Ishikawa (cell line): ENCODE measurements at regions not wholly inside any gene's neighbourhood (a gene's known extent, or its start where the extent isn't known, plus 50 kb on each side); places are given as distances from the start of the nearest gene placed in this dataset.

Experiments
- CEBPB ChIP-seq: IDR thresholded peaks from 2 replicates; pipeline ENCODE4 v1.6.1; 2012
- CREB1 ChIP-seq: IDR thresholded peaks from 2 replicates; pipeline ENCODE4 v1.6.1; 2012; ENCODE audit warnings: low read depth
- EGR1 ChIP-seq: IDR thresholded peaks from 2 replicates; pipeline ENCODE4 v1.6.1; 2012
- EP300 ChIP-seq: IDR thresholded peaks from 2 replicates; pipeline ENCODE4 v1.6.1; 2012; ENCODE audit warnings: borderline replicate concordance
- FOXM1 ChIP-seq: IDR thresholded peaks from 2 replicates; pipeline ENCODE4 v1.6.1; 2012; ENCODE audit warnings: low read depth, borderline replicate concordance
- MAX ChIP-seq: IDR thresholded peaks from 2 replicates; pipeline ENCODE4 v1.6.1; 2012
- NFIC ChIP-seq: IDR thresholded peaks from 2 replicates; pipeline ENCODE4 v1.6.1; 2012
- RAD21 ChIP-seq: IDR thresholded peaks from 2 replicates; pipeline ENCODE4 v1.6.1; 2012; ENCODE audit warnings: low read depth
- REST ChIP-seq: IDR thresholded peaks from 2 replicates; pipeline ENCODE4 v1.6.1; 2012; ENCODE audit warnings: low read depth, mild to moderate bottlenecking
- TAF1 ChIP-seq: IDR thresholded peaks from 2 replicates; pipeline ENCODE4 v1.6.1; 2012; ENCODE audit warnings: low read depth, mild to moderate bottlenecking
- TCF12 ChIP-seq: IDR thresholded peaks from 2 replicates; pipeline ENCODE4 v1.6.1; 2012; ENCODE audit warnings: low read depth
- TEAD4 ChIP-seq: IDR thresholded peaks from 2 replicates; pipeline ENCODE4 v1.6.1; 2012
- USF1 ChIP-seq: IDR thresholded peaks from 2 replicates; pipeline ENCODE4 v1.6.1; 2012
- YY1 ChIP-seq: IDR thresholded peaks from 2 replicates; pipeline ENCODE4 v1.6.1; 2012; ENCODE audit warnings: low read depth
- ZBTB7A ChIP-seq: IDR thresholded peaks from 2 replicates; pipeline ENCODE4 v1.6.1; 2012; ENCODE audit warnings: low read depth

- TF ChIP-seq RAD21 (no peak), YY1 (no peak), EP300 (no peak), EGR1 (no peak), MAX (no peak), TEAD4 (no peak), FOXM1 (no peak), ZBTB7A (no peak)
These were observed 728.8 kb upstream of the DDX18 start for GRCh38 chr2:117085737-117086136.

- TF ChIP-seq TCF12, result no peak
- TF ChIP-seq EGR1, result no peak
- no peak for TF ChIP-seq TEAD4
- TF ChIP-seq TAF1, result no peak
- no peak for TF ChIP-seq YY1
- no peak for TF ChIP-seq CREB1
- TF ChIP-seq RAD21, result no peak
- no peak for TF ChIP-seq EP300
- no peak for TF ChIP-seq ZBTB7A
- TF ChIP-seq CEBPB, result no peak
- TF ChIP-seq NFIC, result no peak
- TF ChIP-seq USF1, result no peak
These were observed 728.1 kb upstream of the DDX18 start for GRCh38 chr2:117086174-117086942.

GRCh38 chr2:117086943-117087250 lies 727.6 kb upstream of the DDX18 start:
- TF ChIP-seq REST, result no peak
- TF ChIP-seq TAF1, result no peak
- TF ChIP-seq ZBTB7A, result no peak
- no peak for TF ChIP-seq USF1
- TF ChIP-seq TEAD4, result no peak
- no peak for TF ChIP-seq EP300
- no peak for TF ChIP-seq RAD21
- no peak for TF ChIP-seq NFIC
- no peak for TF ChIP-seq FOXM1

GRCh38 chr2:117087535-117088291 lies 726.8 kb upstream of the DDX18 start:
- TF ChIP-seq EP300, result no peak
- TF ChIP-seq TAF1, result no peak
- TF ChIP-seq TEAD4, result no peak
- TF ChIP-seq CREB1, result no peak
- TF ChIP-seq TCF12, result no peak
- 0 out of 2 replicates have a peak, but pooled peaks have one; percentile 35 for TF ChIP-seq NFIC
- no peak for TF ChIP-seq CEBPB

- no peak for TF ChIP-seq NFIC
- TF ChIP-seq EGR1, result no peak
- no peak for TF ChIP-seq EP300
- TF ChIP-seq CEBPB, result no peak
- TF ChIP-seq USF1, result no peak
- no peak for TF ChIP-seq REST
- no peak for TF ChIP-seq TEAD4
- no peak for TF ChIP-seq YY1
- TF ChIP-seq MAX, result no peak
- TF ChIP-seq RAD21, result no peak
These were observed 723.3 kb upstream of the DDX18 start for GRCh38 chr2:117091041-117091837.
